ENCODE measurements at regions not wholly inside any gene's neighbourhood (a gene's known extent, or its start where the extent isn't known, plus 50 kb on each side); places are given as distances from the start of the nearest gene placed in this dataset.
A peak's percentile ranks its signal among the peaks of the same experiment; 100 is the strongest.

GRCh38 chr9:99427260-99427659, 205.2 kb downstream of the SEC61B start:
- Mint-ChIP-seq H3K4me3 (no peak overlapping the region), H3K27ac (no peak overlapping the region), H3K9me3 (peaks cover 9% of the 10 kb centered on the region), H3K4me1 (peaks cover 13% of the 10 kb centered on the region), H3K36me3 (no peaks in the 10 kb centered on the region), H3K27me3 (ENCODE audit: low read depth) (no peaks in the 10 kb centered on the region)
- no peak for DNase-seq (ENCODE audit: low spot score in 2 of 2, unreplicated experiment in 2 of 2)
- TF ChIP-seq CTCF (IDR thresholded peaks at IDR 0.05; ENCODE audit: unreplicated experiment): no peak

- Mint-ChIP-seq H3K4me3 (no peak overlapping the region), H3K9me3 (peaks cover 9% of the 10 kb centered on the region), H3K27me3 (ENCODE audit: low read depth) (no peaks in the 10 kb centered on the region), H3K27ac (no peak overlapping the region), H3K4me1 (peaks cover 23% of the 10 kb centered on the region), H3K36me3 (no peaks in the 10 kb centered on the region)
- TF ChIP-seq CTCF (IDR thresholded peaks at IDR 0.05; ENCODE audit: unreplicated experiment): no peak
- DNase-seq (ENCODE audit: low spot score in 2 of 2, unreplicated experiment in 2 of 2): no peak
Observed at GRCh38 chr9:99430301-99430700, 208.2 kb downstream of the SEC61B start.

GRCh38 chr9:99431103-99431502, 209.0 kb downstream of the SEC61B start:
- no peak for DNase-seq (ENCODE audit: low spot score in 2 of 2, unreplicated experiment in 2 of 2)
- Mint-ChIP-seq H3K4me3 (no peak overlapping the region), H3K27ac (no peak overlapping the region), H3K4me1 (peaks cover 23% of the 10 kb centered on the region), H3K9me3 (peaks cover 9% of the 10 kb centered on the region), H3K36me3 (no peaks in the 10 kb centered on the region), H3K27me3 (ENCODE audit: low read depth) (no peaks in the 10 kb centered on the region)
- TF ChIP-seq CTCF (IDR thresholded peaks at IDR 0.05; ENCODE audit: unreplicated experiment): no peak

- Mint-ChIP-seq H3K4me3 (no peak overlapping the region), H3K36me3 (no peaks in the 10 kb centered on the region), H3K27ac (no peak overlapping the region), H3K27me3 (ENCODE audit: low read depth) (no peaks in the 10 kb centered on the region), H3K4me1 (peaks cover 23% of the 10 kb centered on the region), H3K9me3 (peaks cover 9% of the 10 kb centered on the region)
- no peak for DNase-seq (ENCODE audit: low spot score in 2 of 2, unreplicated experiment in 2 of 2)
- TF ChIP-seq CTCF (IDR thresholded peaks at IDR 0.05; ENCODE audit: unreplicated experiment): no peak
Observed at GRCh38 chr9:99432075-99432474, 210.0 kb downstream of the SEC61B start.

GRCh38 chr9:99433095-99433494, 211.0 kb downstream of the SEC61B start:
- peaks cover 23% of the 10 kb centered on the region for H3K4me1 Mint-ChIP-seq
- TF ChIP-seq CTCF (IDR thresholded peaks at IDR 0.05; ENCODE audit: unreplicated experiment): no peak
- peaks cover 6% of the 10 kb centered on the region for H3K9me3 Mint-ChIP-seq

GRCh38 chr9:99433555-99433954, 211.5 kb downstream of the SEC61B start:
- no peak for DNase-seq (ENCODE audit: low spot score in 2 of 2, unreplicated experiment in 2 of 2)
- Mint-ChIP-seq H3K9me3 (peaks cover 6% of the 10 kb centered on the region), H3K36me3 (no peaks in the 10 kb centered on the region), H3K27me3 (ENCODE audit: low read depth) (no peaks in the 10 kb centered on the region), H3K4me3 (no peak overlapping the region), H3K27ac (no peak overlapping the region), H3K4me1 (peaks cover 23% of the 10 kb centered on the region)
- TF ChIP-seq CTCF (IDR thresholded peaks at IDR 0.05; ENCODE audit: unreplicated experiment): no peak

More at GRCh38 chr9:99433095-99433494, 211.0 kb downstream of the SEC61B start:
- Mint-ChIP-seq H3K27me3 (ENCODE audit: low read depth) (no peaks in the 10 kb centered on the region), H3K36me3 (no peaks in the 10 kb centered on the region), H3K4me3 (no peak overlapping the region), H3K27ac (peak overlapping the region; percentile 8)
- DNase-seq (ENCODE audit: low spot score in 2 of 2, unreplicated experiment in 2 of 2): no peak
